Gastroesophageal sphincter (tissue), 3 donors: ENCODE measurements at regions not wholly inside any gene's neighbourhood (a gene's known extent, or its start where the extent isn't known, plus 50 kb on each side); places are given as distances from the start of the nearest gene placed in this dataset.

Experiments
- CTCF ChIP-seq, 4 experiments: fragments of 200-600 bp in 2 of 4; fragments of 450-650 bp in 2 of 4; sonication (generic) in 1 of 4; IDR thresholded peaks; one replicate each; pipeline ENCODE4 v1.5.1; 2017 to 2019; ENCODE audit warnings: antibody characterized with exemption in 4 of 4, mild to moderate bottlenecking in 2 of 4, moderate library complexity in 2 of 4
- POLR2A ChIP-seq, 2 donors: fragments of 450-650 bp; IDR thresholded peaks; one replicate each; pipeline ENCODE4 v1.6.1; 2017; ENCODE audit warnings: antibody characterized with exemption in 2 of 2, mild to moderate bottlenecking in 2 of 2, moderate library complexity in 1 of 2
- POLR2AphosphoS5 ChIP-seq: sonication (generic); formaldehyde crosslinking; IDR thresholded peaks from one replicate; pipeline ENCODE4 v1.6.1; 2017; ENCODE audit warnings: antibody characterized with exemption

GRCh38 chr7:86978808-86979506, 80.5 kb downstream of the ELAPOR2 start:
- TF ChIP-seq POLR2AphosphoS5 = no peak
- no peak for TF ChIP-seq CTCF (IDR thresholded peaks at IDR 0.05)
- no peak for TF ChIP-seq POLR2A (IDR thresholded peaks at IDR 0.05)
